ENCODE measurements at regions not wholly inside any gene's neighbourhood (a gene's known extent, or its start where the extent isn't known, plus 50 kb on each side); places are given as distances from the start of the nearest gene placed in this dataset.

GRCh38 chr17:51421525-51421924 lies 161.2 kb downstream of the UTP18 start:
- no peak for TF ChIP-seq CTCF (IDR thresholded peaks at IDR 0.05)
- H3K27ac ChIP-seq = no peak overlapping the region
- intact Hi-C loops (cut with DNase I) = no loop called here
- H3K36me3 ChIP-seq (ENCODE audit: insufficient read depth in 1 of 2, low read depth in 1 of 2) = no peaks in the 10 kb centered on the region
- DNase-seq (no peak), ATAC-seq (no peak)
- H3K27me3 ChIP-seq (ENCODE audit: insufficient read depth in 3 of 3, low read length in 2 of 3) = peaks cover 0 to 5% (median 0%) of the 10 kb centered on the region in 3 donors
- no peaks in the 10 kb centered on the region for H3K4me1 ChIP-seq
- H3K9me3 ChIP-seq = no peaks in the 10 kb centered on the region
- no peak overlapping the region for H3K4me3 ChIP-seq
- WGBS, 3 donors = 70 to 83% (median 71%) methylated on average over 3 of the region's 3 CpGs

- intact Hi-C loops (cut with DNase I) = no loop called here
- Histone ChIP-seq H3K4me1 (no peaks in the 10 kb centered on the region), H3K9me3 (no peaks in the 10 kb centered on the region), H3K27me3 (ENCODE audit: insufficient read depth in 3 of 3, low read length in 2 of 3) (peaks cover 0 to 5% (median 0%) of the 10 kb centered on the region in 3 donors), H3K4me3 (no peak overlapping the region), H3K36me3 (ENCODE audit: insufficient read depth in 1 of 2, low read depth in 1 of 2) (no peaks in the 10 kb centered on the region), H3K27ac (no peak overlapping the region)
- 58 to 64% (median 61%) methylated on average over 3 of the region's 3 CpGs for WGBS, 3 donors
- TF ChIP-seq CTCF (IDR thresholded peaks at IDR 0.05) = no peak
- DNase-seq (no peak), ATAC-seq (no peak)
Observed at GRCh38 chr17:51422634-51423033, 162.3 kb downstream of the UTP18 start.

- ATAC-seq (no peak), DNase-seq (no peak)
- Histone ChIP-seq H3K27me3 (ENCODE audit: insufficient read depth in 3 of 3, low read length in 2 of 3) (peaks cover 0 to 5% (median 0%) of the 10 kb centered on the region in 3 donors), H3K36me3 (ENCODE audit: insufficient read depth in 1 of 2, low read depth in 1 of 2) (no peaks in the 10 kb centered on the region), H3K4me3 (no peak overlapping the region), H3K9me3 (no peaks in the 10 kb centered on the region), H3K4me1 (no peaks in the 10 kb centered on the region), H3K27ac (no peak overlapping the region)
- WGBS, 3 donors = 64 to 66% (median 65%) methylated on average over 3 of the region's 3 CpGs
- no peak for TF ChIP-seq CTCF (IDR thresholded peaks at IDR 0.05)
- intact Hi-C loops (cut with DNase I) = no loop called here
Observed at GRCh38 chr17:51423421-51424160, 163.2 kb downstream of the UTP18 start.

- H3K4me3 ChIP-seq = no peak overlapping the region
- H3K9me3 ChIP-seq = no peaks in the 10 kb centered on the region
- TF ChIP-seq CTCF (IDR thresholded peaks at IDR 0.05) = no peak
- no peaks in the 10 kb centered on the region for H3K36me3 ChIP-seq (ENCODE audit: insufficient read depth in 1 of 2, low read depth in 1 of 2)
- 57 to 68% (median 67%) methylated on average over 1 of the region's 1 CpG for WGBS, 3 donors
- H3K27me3 ChIP-seq (ENCODE audit: insufficient read depth in 3 of 3, low read length in 2 of 3) = peaks cover 0 to 5% (median 0%) of the 10 kb centered on the region in 3 donors
- intact Hi-C loops (cut with DNase I) = no loop called here
- H3K27ac ChIP-seq = no peak overlapping the region
- DNase-seq (no peak), ATAC-seq (no peak)
- H3K4me1 ChIP-seq = no peaks in the 10 kb centered on the region
Observed at GRCh38 chr17:51425773-51426172, 165.4 kb downstream of the UTP18 start.

Measured in psoas muscle (tissue), 7 donors.